Right hindlimb (tissue), 1 donor: ENCODE measurements at regions not wholly inside any gene's neighbourhood (a gene's known extent, or its start where the extent isn't known, plus 50 kb on each side); places are given as distances from the start of the nearest gene placed in this dataset.

Experiments used
- DNase-seq: peaks from one replicate; pipeline ENCODE4 v3.0.0-alpha.2; 2018

DNA sequence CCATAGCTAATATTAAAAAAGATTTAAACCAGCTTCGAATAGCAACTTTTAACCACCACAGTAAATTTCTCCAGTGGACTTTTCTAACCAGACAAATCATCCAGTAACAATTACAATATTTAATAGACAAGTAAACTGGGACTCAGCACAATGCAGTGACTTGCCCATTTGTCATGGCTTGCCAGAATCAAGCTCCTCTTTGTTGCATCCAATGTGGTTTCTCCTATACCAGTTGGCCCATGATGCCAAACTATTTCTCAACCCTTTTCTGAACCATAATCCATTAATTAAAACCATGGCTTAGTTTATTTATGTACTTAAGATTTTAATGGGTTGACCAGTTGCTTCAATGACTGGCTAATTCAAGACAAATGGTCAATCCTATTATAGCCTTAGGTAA lies 64.4 kb downstream of the DIO2 start:
- DNase-seq: no peak

- DNase-seq: no peak
Measured at GRCh38 chr14:80136358-80136757, 74.9 kb downstream of the DIO2 start.

- no peak for DNase-seq
Measured at GRCh38 chr14:80135305-80136088, 75.8 kb downstream of the DIO2 start.

DNA sequence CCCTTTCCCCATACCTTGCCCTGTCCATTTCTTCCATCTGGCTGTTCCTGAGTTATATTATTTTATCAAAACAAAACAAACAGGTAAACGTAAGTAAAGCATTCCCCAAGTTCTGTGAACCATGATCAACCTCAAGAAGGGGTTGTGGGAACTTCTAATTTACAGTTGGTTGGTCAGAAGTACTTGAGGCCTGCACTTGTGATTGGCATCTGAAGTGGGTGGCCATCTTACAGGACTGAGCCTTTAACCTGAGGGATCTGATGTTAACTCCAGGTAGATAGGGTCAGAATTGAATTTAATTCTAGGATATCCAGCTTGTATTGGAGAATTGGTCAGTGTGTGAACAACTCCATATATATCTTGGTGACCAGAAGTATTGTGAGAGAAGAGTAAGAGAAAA lies 77.0 kb downstream of the DIO2 start:
- no peak for DNase-seq

- no peak for DNase-seq
Measured at GRCh38 chr14:80133457-80133856, 77.8 kb downstream of the DIO2 start.

- DNase-seq: no peak
Measured at GRCh38 chr14:80127466-80127865, 83.8 kb downstream of the DIO2 start.

DNA sequence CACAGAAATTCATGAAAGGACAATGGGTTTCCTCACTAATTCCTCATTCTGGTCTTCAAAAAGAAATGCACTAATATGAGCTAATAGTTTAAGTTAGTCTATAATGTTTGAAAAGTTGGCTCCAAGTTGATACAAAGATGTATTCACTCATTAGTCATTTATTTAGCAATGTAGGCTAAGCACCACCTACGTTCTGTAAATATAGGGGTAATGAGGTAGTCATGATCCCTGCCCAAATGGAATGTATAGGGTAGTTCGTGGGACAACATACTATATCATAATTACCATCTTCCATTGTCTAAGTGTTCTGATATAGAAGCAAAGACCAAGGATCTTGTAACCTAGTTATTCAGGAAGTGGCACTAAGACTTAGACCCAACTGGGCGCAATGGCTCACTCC lies 86.5 kb downstream of the DIO2 start:
- DNase-seq: no peak

- no peak for DNase-seq
Measured at GRCh38 chr14:80117876-80118275, 93.4 kb downstream of the DIO2 start.

DNA sequence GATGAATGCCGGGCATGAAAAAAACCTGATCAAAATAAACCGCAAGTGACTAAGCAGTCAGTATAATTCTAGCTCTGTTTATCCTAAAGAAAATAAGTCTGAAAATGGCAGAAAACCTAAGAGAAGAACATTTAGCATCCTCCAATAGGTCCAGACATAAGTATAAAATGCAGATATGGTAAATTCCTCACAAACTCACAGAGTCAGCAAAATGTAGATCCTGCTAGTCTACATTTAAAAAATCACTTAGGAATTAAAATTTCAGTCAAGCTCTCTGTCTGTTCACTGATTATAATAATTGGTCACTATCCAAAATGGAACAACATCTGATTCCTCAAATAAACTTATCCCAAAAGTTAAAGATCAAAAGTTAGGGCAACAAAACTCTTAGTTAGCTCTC lies 95.1 kb downstream of the DIO2 start:
- DNase-seq: no peak

DNA sequence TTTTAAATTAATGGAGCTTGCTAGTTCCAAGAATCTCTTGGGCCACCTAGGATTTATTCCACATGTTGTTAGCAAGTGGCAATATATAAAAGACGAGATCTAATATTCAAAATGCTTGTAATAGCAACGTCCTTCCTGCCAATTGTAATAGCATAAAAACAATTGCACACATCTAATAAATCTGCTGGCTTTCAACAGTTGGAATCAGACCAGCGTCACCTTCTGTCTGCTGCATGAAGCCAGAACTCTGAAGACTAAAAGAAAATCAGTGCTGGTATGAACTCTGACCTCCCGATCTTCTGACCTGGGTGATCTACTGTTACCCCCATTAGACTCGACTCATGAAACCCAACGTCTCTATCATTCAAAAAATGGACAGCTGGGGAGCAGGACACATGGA lies 100.6 kb downstream of the DIO2 start:
- DNase-seq: no peak

DNA sequence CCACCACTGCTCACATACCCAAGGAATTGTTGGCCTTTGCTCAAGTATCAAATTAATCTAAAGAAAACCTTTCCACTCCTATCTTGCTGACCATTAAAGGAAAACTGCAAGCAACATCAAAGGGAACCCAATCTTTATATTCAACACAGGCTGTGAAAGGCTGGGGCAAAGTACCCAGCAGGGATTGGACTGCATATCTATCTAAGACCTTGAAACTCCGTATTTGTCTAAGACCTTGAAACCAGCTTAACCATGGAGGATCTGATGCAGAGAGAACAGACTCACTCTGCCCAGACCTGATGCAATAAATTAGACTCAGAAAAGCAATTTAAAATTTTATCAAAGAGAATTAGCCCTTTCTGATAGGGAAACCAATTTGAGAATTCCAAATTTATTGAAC lies 102.2 kb downstream of the DIO2 start:
- DNase-seq: no peak

DNA sequence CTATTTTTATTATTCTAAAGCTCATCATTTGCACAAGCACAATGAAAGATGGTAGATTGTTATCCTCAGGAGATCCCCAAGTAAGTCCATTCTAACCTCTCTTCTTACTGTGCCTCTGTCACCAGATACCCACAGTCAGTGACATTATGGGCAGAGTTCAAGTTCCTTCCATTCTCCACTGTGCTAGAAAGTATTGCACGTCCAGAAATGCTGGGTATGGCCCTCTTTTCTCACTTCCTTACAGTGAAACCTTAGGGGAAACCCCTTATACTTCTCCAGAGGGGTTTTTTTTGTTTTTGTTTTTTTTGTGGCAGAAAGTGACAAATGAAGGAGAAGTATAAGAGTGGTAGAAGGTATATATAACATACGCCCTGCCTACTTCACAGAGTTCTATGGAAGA lies 102.9 kb downstream of the DIO2 start:
- DNase-seq: no peak

- no peak for DNase-seq
Measured at GRCh38 chr14:80105488-80105994, 105.8 kb downstream of the DIO2 start.

DNA sequence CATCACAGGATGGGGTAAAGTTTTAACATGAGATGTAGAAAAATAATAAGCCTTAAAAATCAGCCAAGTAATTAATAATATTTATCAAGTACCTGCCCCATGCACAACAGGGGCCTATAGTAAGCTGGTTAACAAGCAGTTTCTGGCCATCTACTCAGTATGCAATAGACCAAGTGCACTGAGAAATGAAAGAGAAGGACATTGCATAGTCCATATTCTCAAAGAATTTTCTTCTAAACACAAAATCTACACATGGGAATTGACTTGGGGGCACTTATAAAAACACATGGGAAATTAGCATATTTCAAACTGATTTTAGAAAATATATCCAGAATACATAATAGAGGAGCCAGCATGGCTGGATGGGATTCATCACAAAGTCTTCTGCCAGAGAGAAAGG lies 109.5 kb downstream of the DIO2 start:
- DNase-seq: no peak

GRCh38 chr14:80100681-80101080 lies 110.6 kb downstream of the DIO2 start:
- DNase-seq: no peak

GRCh38 chr14:80095623-80096022 lies 115.7 kb downstream of the DIO2 start:
- no peak for DNase-seq

DNA sequence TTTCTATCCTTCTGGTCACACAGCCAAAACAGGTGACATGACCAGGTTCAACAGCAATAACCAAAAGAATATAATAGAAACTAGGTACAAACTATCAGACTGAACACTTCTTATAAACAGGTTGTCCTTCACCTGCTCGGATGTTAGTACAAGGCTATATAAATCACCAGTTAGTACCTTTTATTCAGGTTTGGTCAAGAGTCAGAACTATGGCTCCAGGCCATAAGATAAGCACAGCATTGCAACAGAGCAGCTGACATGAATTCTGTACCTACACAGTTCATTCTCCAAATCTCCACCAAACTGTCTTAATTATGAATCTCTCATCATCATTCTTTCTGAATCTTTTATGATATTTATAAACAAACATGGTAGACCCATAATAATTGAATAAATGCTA lies 123.9 kb downstream of the DIO2 start:
- no peak for DNase-seq

DNA sequence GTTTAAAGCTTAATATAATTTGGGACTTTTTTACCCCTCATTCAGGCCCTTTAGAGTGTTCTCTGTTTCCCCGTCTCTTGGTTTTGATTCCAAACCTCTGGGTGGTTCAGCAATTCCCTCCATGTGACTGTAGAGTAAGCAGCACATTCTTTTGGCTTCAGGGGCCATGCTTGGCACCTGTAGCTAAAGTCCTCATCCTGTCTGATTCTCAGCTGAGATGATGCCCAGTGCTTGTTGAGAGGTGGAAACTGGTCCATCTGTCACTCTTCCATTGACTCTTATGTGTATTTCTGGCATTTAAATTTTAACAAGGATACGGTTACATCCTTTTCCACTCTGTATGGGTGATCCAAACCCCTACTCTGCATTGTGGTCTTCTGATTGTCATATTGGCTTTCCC lies 127.1 kb downstream of the DIO2 start:
- DNase-seq: no peak

DNA sequence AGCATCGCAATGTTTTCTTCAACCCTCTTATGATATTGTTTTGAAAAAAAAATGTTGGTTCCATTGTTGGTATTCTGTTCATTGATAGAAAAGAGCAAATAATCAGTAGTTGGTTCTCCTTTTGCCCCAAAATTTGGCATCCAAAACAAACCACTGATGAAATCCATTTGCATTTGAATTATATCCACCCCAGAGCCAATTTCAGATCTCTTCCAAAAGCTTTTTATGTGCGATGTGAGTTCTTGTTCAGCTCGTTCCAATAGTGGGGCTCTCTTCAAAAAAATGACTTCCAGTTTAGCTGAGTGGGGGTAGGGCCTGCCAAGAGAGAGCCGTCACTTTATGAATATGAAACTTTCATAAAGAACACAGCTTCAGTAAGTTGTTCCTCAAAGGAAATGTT lies 130.7 kb downstream of the DIO2 start:
- no peak for DNase-seq

DNA sequence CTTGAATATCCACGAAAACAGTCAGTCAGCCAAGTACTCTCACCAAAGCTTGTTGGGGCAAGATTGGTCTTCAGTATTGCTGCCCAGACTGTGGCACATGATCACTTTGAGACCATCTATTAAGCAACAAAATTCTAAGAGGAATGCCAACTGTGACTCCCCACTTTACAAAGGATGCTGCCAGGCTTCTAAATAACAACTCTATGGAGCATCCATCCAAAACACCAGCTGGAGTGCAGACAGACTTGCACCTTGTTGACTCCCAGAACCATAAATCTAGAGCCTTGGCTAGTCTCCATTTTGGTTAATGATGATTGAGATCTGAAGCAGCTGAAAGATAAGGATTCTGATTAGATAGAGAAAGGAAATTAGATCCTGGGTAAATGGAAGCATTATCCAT lies 132.8 kb downstream of the DIO2 start:
- no peak for DNase-seq

DNA sequence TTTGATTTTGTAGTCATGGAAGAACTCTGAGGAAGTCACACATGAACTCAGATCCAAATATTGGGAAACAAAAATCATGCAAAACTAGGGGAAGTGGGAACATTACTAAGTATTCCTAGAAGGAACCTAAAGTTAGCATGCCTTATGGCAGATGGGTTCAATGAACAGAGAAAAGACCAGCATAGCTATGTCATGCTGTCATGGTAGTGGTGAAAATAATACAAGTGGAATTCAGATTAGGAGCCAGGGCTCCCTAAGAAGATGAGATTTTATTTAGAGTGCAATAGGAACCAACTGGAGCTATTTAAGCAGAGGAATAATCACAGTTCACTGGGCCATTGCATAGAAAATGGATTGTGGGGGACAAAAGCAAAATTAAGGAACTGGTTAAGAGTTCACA lies 134.0 kb downstream of the DIO2 start:
- no peak for DNase-seq

DNA sequence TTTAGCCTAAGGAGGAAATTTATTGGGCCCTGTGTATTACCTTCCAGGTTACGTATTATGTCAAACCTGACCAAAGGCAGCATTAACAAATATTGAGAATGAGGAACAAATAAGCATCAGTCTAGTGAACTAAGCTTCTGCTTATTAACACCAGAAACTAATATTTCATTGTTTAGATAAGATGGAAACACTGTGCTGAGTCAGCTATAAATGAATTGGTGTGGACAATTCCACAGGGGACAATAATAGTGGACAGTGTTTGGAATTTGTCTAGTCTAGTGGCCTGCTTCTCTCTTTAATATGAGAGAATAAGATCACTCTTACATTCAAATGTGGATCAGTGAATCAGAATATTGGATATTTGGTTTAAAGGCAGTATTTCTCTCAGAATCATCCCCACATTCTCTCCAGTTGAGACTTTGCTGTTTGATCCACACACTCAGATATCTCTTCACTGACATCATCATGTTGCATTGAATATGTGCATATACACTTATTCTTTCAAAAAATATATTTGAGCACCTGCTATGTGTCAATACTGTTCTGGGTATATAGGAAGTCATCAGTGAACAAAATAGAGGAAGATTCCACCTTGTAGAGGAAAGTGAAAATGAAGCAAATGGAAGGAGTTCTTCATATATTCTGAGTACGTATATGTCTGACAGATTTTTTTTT lies 136.3 kb downstream of the DIO2 start:
- no peak for DNase-seq

DNA sequence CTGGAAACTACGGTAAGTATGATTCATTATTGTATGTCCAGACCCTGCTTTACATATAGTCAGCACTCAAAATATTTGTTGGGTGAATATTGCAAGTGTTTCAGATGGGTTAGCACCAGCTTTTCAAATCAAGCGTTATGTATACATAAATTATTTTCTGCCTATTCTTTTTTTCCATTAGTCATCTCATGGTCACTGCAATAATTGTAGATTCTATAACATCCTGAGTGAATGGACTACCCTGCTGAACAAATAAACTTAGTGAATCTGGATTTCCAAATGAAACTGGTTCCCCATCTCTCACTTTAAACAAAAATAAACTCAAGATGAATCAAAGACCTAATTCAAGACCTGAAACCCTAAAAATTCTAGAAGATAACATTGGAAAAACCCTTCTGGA lies 152.3 kb downstream of the DIO2 start:
- no peak for DNase-seq

DNA sequence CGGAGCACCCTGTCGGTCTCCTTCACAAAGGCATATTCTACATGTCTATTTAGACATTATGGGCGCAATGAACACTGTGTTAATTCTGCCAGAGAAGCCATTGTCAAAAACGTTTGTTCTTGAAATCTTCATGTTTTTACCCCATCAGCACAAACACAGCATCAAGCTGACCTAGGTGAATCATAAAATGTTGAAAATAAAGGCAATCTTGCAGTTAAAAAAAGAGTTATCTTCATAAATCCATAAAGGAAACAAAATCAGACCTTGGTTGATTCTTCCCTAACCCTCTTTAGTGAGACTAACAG lies 154.9 kb downstream of the DIO2 start:
- DNase-seq: no peak
